H9 (cell line): ENCODE measurements at regions not wholly inside any gene's neighbourhood (a gene's known extent, or its start where the extent isn't known, plus 50 kb on each side); places are given as distances from the start of the nearest gene placed in this dataset.

Experiments used
- DNase-seq: peaks from one replicate; pipeline ENCODE4 v3.0.0-alpha.2; 2017
- H2AFZ ChIP-seq: one replicate; pipeline ENCODE4 v1.6.1; 2013; ENCODE audit warnings: mild to moderate bottlenecking, low read length, control low read depth, moderate library complexity
- H2AK5ac ChIP-seq: 2 replicates; pipeline ENCODE4 v1.6.1; 2013; ENCODE audit warnings: low read length, control low read depth, mixed read lengths; ENCODE audit not compliant: insufficient read length
- H2BK120ac ChIP-seq: one replicate; pipeline ENCODE4 v1.6.1; 2013; ENCODE audit warnings: low read depth, mild to moderate bottlenecking, low read length, control low read depth, inconsistent platforms; ENCODE audit not compliant: poor library complexity, severe bottlenecking
- H2BK12ac ChIP-seq: 2 replicates; pipeline ENCODE4 v1.6.1; 2013; ENCODE audit warnings: low read length, control low read depth, mixed read lengths, low read depth; ENCODE audit not compliant: insufficient read length
- H2BK15ac ChIP-seq: 2 replicates; pipeline ENCODE4 v1.6.1; 2013; ENCODE audit warnings: low read depth, low read length, control low read depth
- H2BK20ac ChIP-seq: one replicate; pipeline ENCODE4 v1.6.1; 2013; ENCODE audit warnings: low read depth, mild to moderate bottlenecking, low read length, control low read depth, inconsistent platforms; ENCODE audit not compliant: poor library complexity, severe bottlenecking
- H2BK5ac ChIP-seq: 2 replicates; pipeline ENCODE4 v1.6.1; 2013; ENCODE audit warnings: low read length, control low read depth, mixed read lengths; ENCODE audit not compliant: insufficient read length
- H3K14ac ChIP-seq: 2 replicates; pipeline ENCODE4 v1.6.1; 2013; ENCODE audit warnings: low read length, control low read depth; ENCODE audit not compliant: insufficient read depth
- H3K18ac ChIP-seq: 2 replicates; pipeline ENCODE4 v1.6.1; 2013; ENCODE audit warnings: low read depth, mild to moderate bottlenecking, mixed read lengths, low read length, control low read depth; ENCODE audit not compliant: insufficient read length
- H3K23ac ChIP-seq: 2 replicates; pipeline ENCODE4 v1.6.1; 2013; ENCODE audit warnings: low read length, control low read depth, mixed read lengths, low read depth; ENCODE audit not compliant: insufficient read length
- H3K23me2 ChIP-seq: 2 replicates; pipeline ENCODE4 v1.6.1; 2013; ENCODE audit warnings: low read depth, mild to moderate bottlenecking, mixed read lengths, low read length, control low read depth; ENCODE audit not compliant: insufficient read length, poor library complexity, severe bottlenecking
- H3K27ac ChIP-seq: 2 replicates; pipeline ENCODE4 v1.5.1; 2013; ENCODE audit warnings: low read length, control low read depth, mixed read lengths, low read depth; ENCODE audit not compliant: insufficient read length
- H3K27me3 ChIP-seq: 2 replicates; pipeline ENCODE4 v1.6.1; 2013; ENCODE audit warnings: low read length, control low read depth, inconsistent platforms; ENCODE audit not compliant: insufficient read depth
- H3K4ac ChIP-seq: 2 replicates; pipeline ENCODE4 v1.6.1; 2013; ENCODE audit warnings: low read depth, mild to moderate bottlenecking, control low read depth, inconsistent platforms, low read length, moderate library complexity
- H3K4me1 ChIP-seq: 2 replicates; pipeline ENCODE4 v1.6.1; 2013; ENCODE audit warnings: low read length, control low read depth, inconsistent platforms; ENCODE audit not compliant: insufficient read depth
- H3K4me2 ChIP-seq: 2 replicates; pipeline ENCODE4 v1.6.1; 2013; ENCODE audit warnings: low read length, control low read depth, mixed read lengths; ENCODE audit not compliant: insufficient read length, insufficient read depth
- H3K56ac ChIP-seq: 2 replicates; pipeline ENCODE4 v1.6.1; 2013; ENCODE audit warnings: low read depth, mild to moderate bottlenecking, mixed read lengths, low read length, control low read depth; ENCODE audit not compliant: insufficient read length
- H3K79me1 ChIP-seq: 2 replicates; pipeline ENCODE4 v1.6.1; 2013; ENCODE audit warnings: low read depth, mild to moderate bottlenecking, moderate library complexity, low read length, control low read depth, inconsistent platforms; ENCODE audit not compliant: insufficient read depth, poor library complexity, severe bottlenecking
- H3K79me2 ChIP-seq: 2 replicates; pipeline ENCODE4 v1.6.1; 2013; ENCODE audit warnings: low read length, control low read depth, inconsistent platforms; ENCODE audit not compliant: insufficient read depth
- H3K9ac ChIP-seq: 2 replicates; pipeline ENCODE4 v1.6.1; 2013; ENCODE audit warnings: low read length, control low read depth, mixed read lengths; ENCODE audit not compliant: insufficient read length; ENCODE audit errors: extremely low read depth
- H3K9me3 ChIP-seq: one replicate; pipeline ENCODE4 v1.6.1; 2013; ENCODE audit warnings: low read depth, low read length, inconsistent platforms; ENCODE audit not compliant: control insufficient read depth
- H3T11ph ChIP-seq: one replicate; pipeline ENCODE4 v1.6.1; 2013; ENCODE audit warnings: mild to moderate bottlenecking, low read length, control low read depth, inconsistent platforms
- H4K20me1 ChIP-seq: one replicate; pipeline ENCODE4 v1.6.1; 2013; ENCODE audit not compliant: control insufficient read depth, insufficient read length, insufficient read depth
- H4K5ac ChIP-seq: 2 replicates; pipeline ENCODE4 v1.6.1; 2013; ENCODE audit warnings: low read depth, mild to moderate bottlenecking, mixed read lengths, low read length, control low read depth; ENCODE audit not compliant: insufficient read length
- H4K8ac ChIP-seq: replicated peaks from 2 replicates; pipeline ENCODE4 v1.6.1; 2013; ENCODE audit warnings: low read length, control low read depth, mixed read lengths, low read depth; ENCODE audit not compliant: insufficient read length
- H4K91ac ChIP-seq: 2 replicates; pipeline ENCODE4 v1.6.1; 2013; ENCODE audit warnings: low read depth, mild to moderate bottlenecking, moderate library complexity, mixed read lengths, low read length, control low read depth; ENCODE audit not compliant: insufficient read length
- H3K27ac Mint-ChIP-seq, 3 experiments: 2 replicates in 2 of 3; 3 replicates in 1 of 3; pipeline ENCODE4 v1.8.0; 2020 to 2021; ENCODE audit warnings: mixed read lengths in 3 of 3, mild to moderate bottlenecking in 1 of 3, moderate library complexity in 1 of 3
- H3K27me3 Mint-ChIP-seq: 2 replicates; pipeline ENCODE4 v1.8.0; 2021; ENCODE audit warnings: low read depth, mild to moderate bottlenecking, moderate library complexity, mixed read lengths
- H3K36me3 Mint-ChIP-seq, 3 experiments: 2 replicates in 2 of 3; 3 replicates in 1 of 3; pipeline ENCODE4 v1.8.0; 2020 to 2021; ENCODE audit warnings: low read depth in 3 of 3, mixed read lengths in 3 of 3; ENCODE audit not compliant: insufficient read depth in 1 of 3
- H3K4me1 Mint-ChIP-seq, 2 experiments: 2 replicates each; pipeline ENCODE4 v1.8.0; 2020; ENCODE audit warnings: mixed read lengths in 2 of 2
- H3K4me3 Mint-ChIP-seq, 2 experiments: 2 replicates in 1 of 2; 3 replicates in 1 of 2; pipeline ENCODE4 v1.8.0; 2020 to 2021; ENCODE audit warnings: mild to moderate bottlenecking in 2 of 2, mixed read lengths in 2 of 2, moderate library complexity in 1 of 2
- H3K9me3 Mint-ChIP-seq, 2 experiments: 2 replicates in 1 of 2; 3 replicates in 1 of 2; pipeline ENCODE4 v1.8.0; 2020; ENCODE audit warnings: mild to moderate bottlenecking in 2 of 2, mixed read lengths in 2 of 2, moderate library complexity in 1 of 2
- WGBS: extraction: QIAGEN DNeasy Blood & Tissue Kit; methylation state at CpG from one replicate; pipeline ENCODE4 v1.1.7; 2013; ENCODE audit warnings: missing lambda C conversion rate, low lambda C conversion rate, mixed read lengths; ENCODE audit not compliant: insufficient read length; ENCODE audit errors: extremely low coverage; 5-methylcytosine and 5-hydroxymethylcytosine counted together
- TF ChIP-seq, protein P1 (sequence below): fragments of 200-600 bp; sonication (generic); conservative IDR thresholded peaks from 3 replicates; pipeline ENCODE4 v1.8.0; 2021; ENCODE audit warnings: antibody characterized with exemption, mild to moderate bottlenecking

- peak overlapping the region in 2 of 3 experiments; percentile 27 to 92; a peak in 3 of 7 replicates for H3K27ac Mint-ChIP-seq
- H3K27ac ChIP-seq, result no peak overlapping the region
- no peak overlapping the region for H2AFZ ChIP-seq
Measured at GRCh38 chr7:25694211-25694610, 457.8 kb upstream of the NFE2L3 start.

More at GRCh38 chr7:25694211-25694610, 457.8 kb upstream of the NFE2L3 start:
- H3K23ac ChIP-seq, result no peak overlapping the region
- no peak overlapping the region for H4K8ac ChIP-seq
- no peak overlapping the region for H2AK5ac ChIP-seq
- no peaks in the 10 kb centered on the region for H3K79me2 ChIP-seq
- no peak overlapping the region for H3K4ac ChIP-seq
- no peaks in the 10 kb centered on the region for H3K79me1 ChIP-seq
- H2BK120ac ChIP-seq, result no peak overlapping the region
- H3K9ac ChIP-seq, result no peak overlapping the region
- TF ChIP-seq, protein P1, sequence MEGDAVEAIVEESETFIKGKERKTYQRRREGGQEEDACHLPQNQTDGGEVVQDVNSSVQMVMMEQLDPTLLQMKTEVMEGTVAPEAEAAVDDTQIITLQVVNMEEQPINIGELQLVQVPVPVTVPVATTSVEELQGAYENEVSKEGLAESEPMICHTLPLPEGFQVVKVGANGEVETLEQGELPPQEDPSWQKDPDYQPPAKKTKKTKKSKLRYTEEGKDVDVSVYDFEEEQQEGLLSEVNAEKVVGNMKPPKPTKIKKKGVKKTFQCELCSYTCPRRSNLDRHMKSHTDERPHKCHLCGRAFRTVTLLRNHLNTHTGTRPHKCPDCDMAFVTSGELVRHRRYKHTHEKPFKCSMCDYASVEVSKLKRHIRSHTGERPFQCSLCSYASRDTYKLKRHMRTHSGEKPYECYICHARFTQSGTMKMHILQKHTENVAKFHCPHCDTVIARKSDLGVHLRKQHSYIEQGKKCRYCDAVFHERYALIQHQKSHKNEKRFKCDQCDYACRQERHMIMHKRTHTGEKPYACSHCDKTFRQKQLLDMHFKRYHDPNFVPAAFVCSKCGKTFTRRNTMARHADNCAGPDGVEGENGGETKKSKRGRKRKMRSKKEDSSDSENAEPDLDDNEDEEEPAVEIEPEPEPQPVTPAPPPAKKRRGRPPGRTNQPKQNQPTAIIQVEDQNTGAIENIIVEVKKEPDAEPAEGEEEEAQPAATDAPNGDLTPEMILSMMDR, result no peak
- H3K14ac ChIP-seq, result no peak overlapping the region
- Mint-ChIP-seq H3K4me1 (peaks cover 22 to 34% of the 10 kb centered on the region in 2 experiments), H3K4me3 (no peak overlapping the region), H3K36me3 (no peaks in the 10 kb centered on the region; a peak in 1 of 7 replicates), H3K9me3 (peaks cover 0 to 3% of the 10 kb centered on the region in 2 experiments; a peak in 2 of 5 replicates), H3K27me3 (no peaks in the 10 kb centered on the region; the same call in 1 of the 2 replicates)
- H2BK5ac ChIP-seq, result no peak overlapping the region
- H3K4me1 ChIP-seq, result peaks cover 7% of the 10 kb centered on the region; the same call in 1 of the 2 replicates
- H3K4me2 ChIP-seq, result no peak overlapping the region
- no CpG with 5 or more reads among the region's 2 CpGs for WGBS
- no peak overlapping the region for H2BK15ac ChIP-seq
- no peak overlapping the region for H3K18ac ChIP-seq
- no peak for DNase-seq
- no peaks in the 10 kb centered on the region for H3K23me2 ChIP-seq
- no peak overlapping the region for H3K56ac ChIP-seq
- H3K9me3 ChIP-seq, result no peaks in the 10 kb centered on the region
- H2BK12ac ChIP-seq, result no peak overlapping the region
- no peak overlapping the region for H2BK20ac ChIP-seq
- no peak overlapping the region for H4K91ac ChIP-seq
- no peak overlapping the region for H4K5ac ChIP-seq
- H3K27me3 ChIP-seq, result no peaks in the 10 kb centered on the region
- H4K20me1 ChIP-seq, result no peaks in the 10 kb centered on the region
- H3T11ph ChIP-seq, result no peak overlapping the region
